ENCODE measurements at regions not wholly inside any gene's neighbourhood (a gene's known extent, or its start where the extent isn't known, plus 50 kb on each side); places are given as distances from the start of the nearest gene placed in this dataset.

DNA sequence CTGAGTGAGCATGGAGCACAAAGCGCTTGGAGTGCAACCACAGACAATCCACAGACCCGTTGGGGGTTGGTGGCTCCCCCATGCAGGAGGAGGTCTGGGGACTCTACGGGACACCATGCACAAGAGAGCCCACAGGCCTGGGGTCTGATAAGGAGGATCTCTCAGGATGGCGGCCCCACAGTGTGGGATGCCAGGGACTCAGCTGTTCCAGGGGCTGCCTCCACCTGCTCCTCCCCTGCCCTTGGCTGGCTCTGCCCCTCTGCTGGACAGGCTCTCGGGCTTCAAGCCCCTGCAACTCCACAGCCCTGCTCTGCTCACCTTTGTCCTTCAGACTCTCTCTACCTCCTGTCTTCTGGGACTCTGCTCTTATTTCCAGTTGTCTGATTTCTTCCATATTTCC, 184.5 kb upstream of the CHRNA7 start:
- TF ChIP-seq, protein P1, sequence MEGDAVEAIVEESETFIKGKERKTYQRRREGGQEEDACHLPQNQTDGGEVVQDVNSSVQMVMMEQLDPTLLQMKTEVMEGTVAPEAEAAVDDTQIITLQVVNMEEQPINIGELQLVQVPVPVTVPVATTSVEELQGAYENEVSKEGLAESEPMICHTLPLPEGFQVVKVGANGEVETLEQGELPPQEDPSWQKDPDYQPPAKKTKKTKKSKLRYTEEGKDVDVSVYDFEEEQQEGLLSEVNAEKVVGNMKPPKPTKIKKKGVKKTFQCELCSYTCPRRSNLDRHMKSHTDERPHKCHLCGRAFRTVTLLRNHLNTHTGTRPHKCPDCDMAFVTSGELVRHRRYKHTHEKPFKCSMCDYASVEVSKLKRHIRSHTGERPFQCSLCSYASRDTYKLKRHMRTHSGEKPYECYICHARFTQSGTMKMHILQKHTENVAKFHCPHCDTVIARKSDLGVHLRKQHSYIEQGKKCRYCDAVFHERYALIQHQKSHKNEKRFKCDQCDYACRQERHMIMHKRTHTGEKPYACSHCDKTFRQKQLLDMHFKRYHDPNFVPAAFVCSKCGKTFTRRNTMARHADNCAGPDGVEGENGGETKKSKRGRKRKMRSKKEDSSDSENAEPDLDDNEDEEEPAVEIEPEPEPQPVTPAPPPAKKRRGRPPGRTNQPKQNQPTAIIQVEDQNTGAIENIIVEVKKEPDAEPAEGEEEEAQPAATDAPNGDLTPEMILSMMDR (IDR thresholded peaks at IDR 0.05; ENCODE audit: extremely low read depth in 1 of 2, insufficient read depth in 1 of 2, low read depth in 1 of 2, low read length in 2 of 2): no peak
- TF ChIP-seq EZH2 (IDR thresholded peaks at IDR 0.05; ENCODE audit: borderline replicate concordance, low read depth, low read length, severe bottlenecking) (no peak), MYC (IDR thresholded peaks at IDR 0.05; ENCODE audit: low read depth, low read length) (no peak)

Measured in endothelial cell of umbilical vein (primary cell).